Tibial artery (tissue), 4 donors: ENCODE measurements at regions not wholly inside any gene's neighbourhood (a gene's known extent, or its start where the extent isn't known, plus 50 kb on each side); places are given as distances from the start of the nearest gene placed in this dataset.

Experiments used
- DNase-seq, 2 donors: peaks; one replicate each; pipeline ENCODE4 v3.0.0-alpha.2; 2019
- H3K27ac ChIP-seq, 2 donors: fragments of 200-600 bp; sonication (generic) in 1 of 2; 1 replicate in 1 of 2; 2 replicates in 1 of 2; pipeline ENCODE4 v1.5.1; 2018 to 2019; ENCODE audit warnings: mild to moderate bottlenecking in 1 of 2
- H3K27me3 ChIP-seq, 2 donors: fragments of 200-600 bp; sonication (generic) in 1 of 2; one replicate each; pipeline versions ENCODE4 v1.5.1 to v1.6.0; 2016 to 2019
- H3K36me3 ChIP-seq, 3 donors: fragments of 200-600 bp; sonication (generic) in 2 of 3; one replicate each; pipeline ENCODE4 v1.5.1; 2016 to 2019; ENCODE audit warnings: mild to moderate bottlenecking in 2 of 3
- H3K4me1 ChIP-seq, 4 donors: fragments of 200-600 bp; sonication (generic) in 2 of 4; 1 replicate in 3 of 4; 2 replicates in 1 of 4; pipeline ENCODE4 v1.5.1; 2016 to 2019
- H3K4me3 ChIP-seq, 2 donors: fragments of 200-600 bp; sonication (generic) in 1 of 2; 1 replicate in 1 of 2; 2 replicates in 1 of 2; pipeline ENCODE4 v1.5.1; 2018 to 2019; ENCODE audit warnings: mild to moderate bottlenecking in 2 of 2
- H3K9me3 ChIP-seq, 3 donors: fragments of 200-600 bp; sonication (generic) in 1 of 3; one replicate each; pipeline ENCODE4 v1.5.1; 2016 to 2019
- CTCF ChIP-seq, 2 experiments: fragments of 200-600 bp in 1 of 2; fragments of 450-650 bp in 1 of 2; IDR thresholded peaks; one replicate each; pipeline ENCODE4 v1.5.1; 2017 to 2019; ENCODE audit warnings: antibody characterized with exemption in 2 of 2, mild to moderate bottlenecking in 1 of 2, moderate library complexity in 1 of 2
- intact Hi-C: fragments of 100-400 bp; cut with DNase I; formaldehyde crosslinking; loops from one replicate; pipeline ENCODE4 v1.15.0; 2023; ENCODE audit warnings: low total_unique reads

DNA sequence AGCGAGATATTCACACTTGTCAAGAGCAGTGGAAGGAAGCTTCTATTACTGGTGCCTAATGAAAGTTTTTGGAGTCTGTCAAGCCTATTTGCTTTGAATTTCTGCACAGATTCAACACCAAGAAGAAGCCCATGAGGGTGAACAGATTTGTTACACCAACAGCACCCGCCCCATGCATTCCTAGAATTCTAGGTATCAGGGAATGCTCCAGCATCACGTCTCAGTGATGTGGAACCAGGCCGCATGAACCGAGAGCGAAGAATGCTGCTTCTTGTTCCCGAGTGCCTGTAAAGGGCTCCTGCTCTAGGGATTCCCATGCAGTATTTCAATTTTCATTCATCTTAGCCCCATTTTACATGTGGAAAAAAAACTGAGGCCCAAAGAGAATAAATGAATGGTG lies 69.7 kb downstream of the KCNF1 start:
- intact Hi-C loops = no loop called here
- Histone ChIP-seq H3K9me3 (no peaks in the 10 kb centered on the region), H3K36me3 (no peaks in the 10 kb centered on the region), H3K27ac (no peak overlapping the region), H3K4me1 (no peaks in the 10 kb centered on the region), H3K27me3 (peaks cover 0 to 23% of the 10 kb centered on the region in 2 donors), H3K4me3 (no peak overlapping the region)
- no peak for DNase-seq
- TF ChIP-seq CTCF (IDR thresholded peaks at IDR 0.05) = no peak

- no peak for TF ChIP-seq CTCF (IDR thresholded peaks at IDR 0.05)
- DNase-seq = peak in 1 of 2 donors; percentile 43
- Histone ChIP-seq H3K36me3 (no peaks in the 10 kb centered on the region), H3K4me1 (no peaks in the 10 kb centered on the region), H3K27ac (no peak overlapping the region), H3K9me3 (no peaks in the 10 kb centered on the region), H3K4me3 (no peak overlapping the region), H3K27me3 (peaks cover 0 to 23% of the 10 kb centered on the region in 2 donors)
- intact Hi-C loops = no loop called here
These were observed 70.3 kb downstream of the KCNF1 start for GRCh38 chr2:10981941-10982431.

DNA sequence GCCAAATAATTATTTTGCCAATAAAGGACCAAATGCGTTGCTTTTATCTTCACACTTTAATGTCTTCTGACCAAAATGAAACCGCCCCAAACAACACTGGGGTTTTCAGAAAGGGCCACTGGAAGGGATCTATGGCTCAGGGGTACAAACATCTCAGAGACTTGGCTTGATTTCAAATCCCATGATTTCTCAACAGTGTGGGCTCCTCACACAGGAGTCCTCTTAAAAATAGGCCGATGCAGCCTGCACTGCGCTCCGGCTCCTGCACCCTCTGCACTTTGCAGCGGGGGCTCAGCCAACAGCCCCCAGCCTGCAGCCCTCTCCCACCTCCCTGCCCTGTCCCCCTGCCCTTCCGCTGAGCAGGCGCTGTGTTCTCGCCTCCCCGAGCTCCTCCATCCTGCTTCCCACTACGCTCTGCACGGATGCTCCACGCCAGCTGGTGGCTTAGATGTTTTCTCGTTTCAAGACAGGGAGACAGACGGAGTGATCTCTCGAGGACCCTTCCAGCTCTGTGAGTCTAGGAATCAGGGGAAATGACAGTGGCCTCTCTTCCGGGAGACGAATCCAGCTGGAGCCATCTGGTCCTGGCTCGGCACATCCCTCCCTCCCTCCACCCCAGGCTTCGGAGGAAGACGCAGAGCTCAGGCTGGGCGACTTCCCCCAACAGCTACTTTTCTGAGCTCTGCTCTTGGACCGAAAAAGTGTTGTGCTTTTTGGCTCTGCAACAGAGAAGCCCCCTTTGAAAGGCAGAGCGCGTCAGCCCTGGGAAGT lies 71.4 kb downstream of the KCNF1 start:
- no peak overlapping the region for H3K4me3 ChIP-seq
- H3K27me3 ChIP-seq = peaks cover 0 to 22% of the 10 kb centered on the region in 2 donors
- H3K9me3 ChIP-seq = no peaks in the 10 kb centered on the region
- no peak for TF ChIP-seq CTCF (IDR thresholded peaks at IDR 0.05)
- DNase-seq = peak in 1 of 2 donors; percentile 55
- H3K4me1 ChIP-seq = no peaks in the 10 kb centered on the region
- H3K36me3 ChIP-seq = no peaks in the 10 kb centered on the region
- no peak overlapping the region for H3K27ac ChIP-seq
- intact Hi-C loops = no loop called here

DNA sequence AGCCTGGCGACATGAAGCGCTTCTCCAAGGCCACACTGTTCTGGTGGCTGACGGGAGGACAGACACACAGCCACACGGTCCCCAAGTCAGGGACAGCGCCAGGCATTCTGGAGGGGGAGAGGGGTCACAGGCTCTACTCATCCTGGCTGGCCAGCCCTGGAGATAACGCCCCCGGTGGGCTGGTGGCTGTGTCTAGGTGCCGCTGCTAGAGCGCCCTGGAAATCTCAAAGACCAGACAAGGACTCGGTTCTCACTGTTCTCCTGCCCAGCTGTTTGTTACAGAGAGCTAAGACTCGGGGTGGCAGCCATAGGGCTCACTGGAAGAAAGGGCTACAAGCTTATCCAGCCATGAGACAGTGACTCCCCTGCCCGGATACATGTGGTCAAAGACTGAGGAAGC lies 72.0 kb downstream of the KCNF1 start:
- DNase-seq = peak in 1 of 2 donors; percentile 46
- TF ChIP-seq CTCF (IDR thresholded peaks at IDR 0.05) = no peak

DNA sequence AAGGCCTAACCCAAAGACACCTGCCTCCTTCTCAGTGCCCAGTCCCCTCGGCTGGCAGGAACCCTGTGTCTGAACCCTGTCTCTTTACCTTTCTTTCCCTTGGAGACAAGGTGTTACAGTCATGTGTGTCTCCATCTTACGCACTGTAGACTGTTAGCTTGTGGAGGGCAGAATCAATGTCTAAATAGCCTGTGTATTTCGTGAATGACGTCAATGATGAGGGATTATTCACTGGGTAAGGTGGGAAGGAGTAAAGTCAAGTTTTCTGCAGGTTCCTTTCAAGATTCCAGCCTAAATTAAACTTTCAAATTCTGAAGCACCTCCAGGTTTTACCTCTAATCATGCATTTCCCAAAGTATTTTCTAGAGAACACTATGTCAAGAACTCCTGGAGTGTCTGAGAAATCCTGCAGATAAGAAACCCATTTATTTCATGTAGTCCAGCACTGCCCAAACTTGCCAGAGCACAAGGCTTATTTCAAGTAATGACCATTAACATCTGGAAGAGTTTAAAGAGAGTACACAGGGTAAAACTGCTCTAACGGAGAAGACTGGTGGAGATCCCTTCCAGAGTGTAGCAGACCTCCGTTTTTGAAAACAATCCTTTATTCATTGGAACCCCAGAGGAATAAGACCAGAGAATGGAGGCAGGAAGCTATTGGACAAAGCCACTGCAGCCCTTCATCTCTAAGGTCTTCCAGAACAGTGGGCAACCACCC lies 72.8 kb downstream of the KCNF1 start:
- H3K27me3 ChIP-seq = peaks cover 0 to 15% of the 10 kb centered on the region in 2 donors
- DNase-seq = no peak
- no peak for TF ChIP-seq CTCF (IDR thresholded peaks at IDR 0.05)
- no peaks in the 10 kb centered on the region for H3K4me1 ChIP-seq
- H3K4me3 ChIP-seq = no peak overlapping the region
- no peaks in the 10 kb centered on the region for H3K9me3 ChIP-seq
- H3K27ac ChIP-seq = no peak overlapping the region
- intact Hi-C loops = no loop called here
- H3K36me3 ChIP-seq = no peaks in the 10 kb centered on the region

More for the DNA sequence above, 72.0 kb downstream of the KCNF1 start:
- H3K9me3 ChIP-seq = no peaks in the 10 kb centered on the region
- no peaks in the 10 kb centered on the region for H3K4me1 ChIP-seq
- peaks cover 0 to 16% of the 10 kb centered on the region in 2 donors for H3K27me3 ChIP-seq
- intact Hi-C loops = no loop called here
- no peaks in the 10 kb centered on the region for H3K36me3 ChIP-seq
- H3K27ac ChIP-seq = no peak overlapping the region
- no peak overlapping the region for H3K4me3 ChIP-seq
